Esophagus muscularis mucosa (tissue), 4 donors: ENCODE measurements at regions not wholly inside any gene's neighbourhood (a gene's known extent, or its start where the extent isn't known, plus 50 kb on each side); places are given as distances from the start of the nearest gene placed in this dataset.

Source experiments
- DNase-seq: peaks from one replicate; pipeline ENCODE4 v3.0.0-alpha.2; 2017; ENCODE audit errors: extremely low spot score
- H3K27ac ChIP-seq, 4 donors: fragments of 200-600 bp; sonication (generic); replicated peaks in 1 of 4; 1 replicate in 3 of 4; 2 replicates in 1 of 4; pipeline ENCODE4 v1.5.1; 2016 to 2019; ENCODE audit warnings: mild to moderate bottlenecking in 1 of 4
- H3K27me3 ChIP-seq, 4 donors: fragments of 200-600 bp; sonication (generic); one replicate each; pipeline versions ENCODE4 v1.5.1 to v1.6.0; 2016 to 2019
- H3K36me3 ChIP-seq, 4 donors: fragments of 200-600 bp; sonication (generic); one replicate each; pipeline ENCODE4 v1.5.1; 2016 to 2019
- H3K4me1 ChIP-seq, 4 donors: fragments of 200-600 bp; sonication (generic); one replicate each; pipeline ENCODE4 v1.5.1; 2016 to 2019
- H3K4me3 ChIP-seq, 4 donors: fragments of 200-600 bp; sonication (generic); 1 replicate in 2 of 4; 2 replicates in 2 of 4; pipeline ENCODE4 v1.5.1; 2016 to 2019; ENCODE audit warnings: mild to moderate bottlenecking in 4 of 4, moderate library complexity in 1 of 4
- H3K9me3 ChIP-seq, 4 donors: fragments of 200-600 bp; sonication (generic); 1 replicate in 3 of 4; 2 replicates in 1 of 4; pipeline ENCODE4 v1.5.1; 2016 to 2019
- EP300 ChIP-seq: sonication (generic); formaldehyde crosslinking; IDR thresholded peaks from one replicate; pipeline ENCODE4 v1.6.1; 2017; ENCODE audit warnings: antibody characterized with exemption
- POLR2A ChIP-seq: fragments of 450-650 bp; IDR thresholded peaks from one replicate; pipeline ENCODE4 v1.6.1; 2017; ENCODE audit warnings: antibody characterized with exemption, moderate library complexity, mild to moderate bottlenecking, low read depth
- POLR2AphosphoS5 ChIP-seq, 2 donors: sonication (generic); formaldehyde crosslinking; IDR thresholded peaks; one replicate each; pipeline ENCODE4 v1.6.1; 2017; ENCODE audit warnings: antibody characterized with exemption in 2 of 2
- WGBS: methylation state at CpG from one replicate; pipeline ENCODE4 v1.1.5; 2018; 5-methylcytosine and 5-hydroxymethylcytosine counted together
- intact Hi-C: fragments of 100-400 bp; cut with DNase I; formaldehyde crosslinking; loops from one replicate; pipeline ENCODE4 v1.15.1; 2023
- TF ChIP-seq, protein P1 (sequence below), 3 experiments: fragments of 200-600 bp in 2 of 3; fragments of 450-650 bp in 1 of 3; sonication (generic) in 2 of 3; IDR thresholded peaks; one replicate each; pipeline ENCODE4 v1.5.1; 2017 to 2019; ENCODE audit warnings: antibody characterized with exemption in 3 of 3, mild to moderate bottlenecking in 2 of 3, moderate library complexity in 1 of 3

DNA sequence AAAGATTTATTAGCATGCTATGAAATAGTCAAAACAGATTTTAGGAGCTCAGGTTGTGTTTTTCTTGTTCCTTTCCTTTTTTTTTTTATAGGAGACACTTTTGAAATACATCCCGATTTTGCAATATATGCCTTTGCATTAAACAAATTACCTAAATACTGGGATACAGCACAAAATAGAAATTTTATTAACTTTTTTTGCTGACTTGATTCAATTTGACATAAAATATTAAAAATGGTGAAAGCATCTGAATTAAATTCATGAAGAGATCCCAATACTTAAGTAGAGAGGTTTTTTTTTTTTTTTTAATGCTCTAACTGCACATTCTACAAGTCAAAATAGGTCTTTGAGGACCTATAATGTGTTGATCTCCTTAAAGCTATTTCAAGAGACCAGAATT, 939.5 kb upstream of the CHAC2 start:
- 91% methylated on average over 1 of the region's 1 CpG for WGBS
- Histone ChIP-seq H3K9me3 (no peaks in the 10 kb centered on the region), H3K27ac (no peak overlapping the region), H3K36me3 (no peaks in the 10 kb centered on the region), H3K4me3 (no peak overlapping the region), H3K27me3 (no peaks in the 10 kb centered on the region), H3K4me1 (no peaks in the 10 kb centered on the region)
- TF ChIP-seq EP300 (no peak), POLR2A (no peak), POLR2AphosphoS5 (IDR thresholded peaks at IDR 0.05) (no peak)
- TF ChIP-seq, protein P1, sequence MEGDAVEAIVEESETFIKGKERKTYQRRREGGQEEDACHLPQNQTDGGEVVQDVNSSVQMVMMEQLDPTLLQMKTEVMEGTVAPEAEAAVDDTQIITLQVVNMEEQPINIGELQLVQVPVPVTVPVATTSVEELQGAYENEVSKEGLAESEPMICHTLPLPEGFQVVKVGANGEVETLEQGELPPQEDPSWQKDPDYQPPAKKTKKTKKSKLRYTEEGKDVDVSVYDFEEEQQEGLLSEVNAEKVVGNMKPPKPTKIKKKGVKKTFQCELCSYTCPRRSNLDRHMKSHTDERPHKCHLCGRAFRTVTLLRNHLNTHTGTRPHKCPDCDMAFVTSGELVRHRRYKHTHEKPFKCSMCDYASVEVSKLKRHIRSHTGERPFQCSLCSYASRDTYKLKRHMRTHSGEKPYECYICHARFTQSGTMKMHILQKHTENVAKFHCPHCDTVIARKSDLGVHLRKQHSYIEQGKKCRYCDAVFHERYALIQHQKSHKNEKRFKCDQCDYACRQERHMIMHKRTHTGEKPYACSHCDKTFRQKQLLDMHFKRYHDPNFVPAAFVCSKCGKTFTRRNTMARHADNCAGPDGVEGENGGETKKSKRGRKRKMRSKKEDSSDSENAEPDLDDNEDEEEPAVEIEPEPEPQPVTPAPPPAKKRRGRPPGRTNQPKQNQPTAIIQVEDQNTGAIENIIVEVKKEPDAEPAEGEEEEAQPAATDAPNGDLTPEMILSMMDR (IDR thresholded peaks at IDR 0.05): no peak
- no peak for DNase-seq
- intact Hi-C loops: no loop called here

DNA sequence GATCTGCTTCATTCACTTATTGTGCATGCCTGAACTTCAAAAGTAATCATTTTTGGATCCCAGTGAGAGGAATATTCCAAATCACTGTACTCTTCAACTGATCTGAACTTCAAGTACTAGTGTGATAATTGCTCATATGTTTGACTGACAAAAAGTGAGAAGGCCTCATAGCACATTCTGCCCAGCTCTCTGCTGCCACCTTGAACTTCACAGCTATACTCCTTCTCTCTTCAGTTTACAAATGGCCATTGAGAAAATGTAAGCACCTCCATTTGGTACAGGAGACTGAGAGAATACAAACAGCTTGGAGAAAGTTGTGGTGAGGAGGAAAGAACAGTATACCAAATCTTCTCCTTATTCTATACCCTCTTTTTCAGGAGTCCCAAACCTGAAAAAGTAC, 946.0 kb upstream of the CHAC2 start:
- intact Hi-C loops: no loop called here
- no peaks in the 10 kb centered on the region for H3K27me3 ChIP-seq
- H3K9me3 ChIP-seq: no peaks in the 10 kb centered on the region
- no peak overlapping the region for H3K27ac ChIP-seq
- TF ChIP-seq, protein P1 (IDR thresholded peaks at IDR 0.05): no peak
- no peak for TF ChIP-seq POLR2A
- no peak for TF ChIP-seq POLR2AphosphoS5 (IDR thresholded peaks at IDR 0.05)
- no peak for DNase-seq
- H3K4me1 ChIP-seq: no peaks in the 10 kb centered on the region
- H3K4me3 ChIP-seq: no peak overlapping the region
- no peaks in the 10 kb centered on the region for H3K36me3 ChIP-seq

DNA sequence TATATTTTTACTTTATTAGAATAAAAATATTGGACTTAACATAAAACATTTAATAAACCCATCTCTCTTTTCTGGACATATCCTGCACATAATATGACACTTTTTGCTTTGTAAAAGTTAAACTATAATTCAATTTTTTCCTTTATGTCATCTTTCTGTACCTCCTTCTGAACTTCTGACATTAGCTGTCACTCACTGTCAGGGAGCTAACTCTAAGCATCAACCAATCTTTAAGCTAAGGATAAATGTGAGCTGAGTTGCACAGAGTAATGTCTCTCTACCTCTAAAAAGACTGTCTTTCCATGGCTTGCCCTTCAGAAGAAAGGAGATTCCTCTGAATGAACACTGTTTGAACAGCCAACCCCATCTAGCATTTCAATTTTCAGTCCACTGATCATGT, 948.6 kb upstream of the CHAC2 start:
- no peaks in the 10 kb centered on the region for H3K27me3 ChIP-seq
- TF ChIP-seq POLR2AphosphoS5 (IDR thresholded peaks at IDR 0.05) (no peak), EP300 (no peak), POLR2A (no peak)
- TF ChIP-seq, protein P1 (IDR thresholded peaks at IDR 0.05): no peak
- no peak overlapping the region for H3K4me3 ChIP-seq
- H3K36me3 ChIP-seq: no peaks in the 10 kb centered on the region
- H3K9me3 ChIP-seq: no peaks in the 10 kb centered on the region
- H3K27ac ChIP-seq: no peak overlapping the region
- no peak for DNase-seq
- intact Hi-C loops: no loop called here
- H3K4me1 ChIP-seq: no peaks in the 10 kb centered on the region

DNA sequence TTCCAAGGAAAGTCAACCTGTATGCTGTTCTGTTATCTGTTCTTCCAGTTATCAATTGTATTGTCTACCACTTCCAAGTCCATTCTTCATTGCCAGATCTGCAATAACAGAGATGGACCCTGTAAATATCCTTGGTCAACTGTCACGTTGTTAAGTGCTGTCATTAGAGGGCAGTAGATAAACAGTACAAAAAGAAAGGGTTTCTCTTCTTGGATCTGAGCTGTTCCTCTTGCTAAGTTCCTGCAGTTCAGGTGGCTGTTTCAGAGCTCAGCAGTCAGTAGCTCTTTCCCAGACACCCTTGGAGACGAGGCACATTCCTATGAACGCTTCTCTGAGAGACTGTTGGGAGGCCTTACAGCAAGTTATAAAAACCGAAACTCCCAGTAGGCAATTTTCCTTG, 957.1 kb upstream of the CHAC2 start:
- no peaks in the 10 kb centered on the region for H3K27me3 ChIP-seq
- no peaks in the 10 kb centered on the region for H3K36me3 ChIP-seq
- no peak overlapping the region for H3K27ac ChIP-seq
- DNase-seq: no peak
- WGBS: 21% methylated on average over 4 of the region's 4 CpGs
- H3K4me3 ChIP-seq: peak overlapping the region in 1 of 4 donors; percentile 16
- H3K4me1 ChIP-seq: peaks cover 0 to 10% (median 5%) of the 10 kb centered on the region in 4 donors
- H3K9me3 ChIP-seq: no peaks in the 10 kb centered on the region
- TF ChIP-seq, protein P1 (IDR thresholded peaks at IDR 0.05): peak; percentile 9 to 23 (median 12)
- TF ChIP-seq POLR2AphosphoS5 (IDR thresholded peaks at IDR 0.05): no peak
- intact Hi-C loops: no loop called here

DNA sequence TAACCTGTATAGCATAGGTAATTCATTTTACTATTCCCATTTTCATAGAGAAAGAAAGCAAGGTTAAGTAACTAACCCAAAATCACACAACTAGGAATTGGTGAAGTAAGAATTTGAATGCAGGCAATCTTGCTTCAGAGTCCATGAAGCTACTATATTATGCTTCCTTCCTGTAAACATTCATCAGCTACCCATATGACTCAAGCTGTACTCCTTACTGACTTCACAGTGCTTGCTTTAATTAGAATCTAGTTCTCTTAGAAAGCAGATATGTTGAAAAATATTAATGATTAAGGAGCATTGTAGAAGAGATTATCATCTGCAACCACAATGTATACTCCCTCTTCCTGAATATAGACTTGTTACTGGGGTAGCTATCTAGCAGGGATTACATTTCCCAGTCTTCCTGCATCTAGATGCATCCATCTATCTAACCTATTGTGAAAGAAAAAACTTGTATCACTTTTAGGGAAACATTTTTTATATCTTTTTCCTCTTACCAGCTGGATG, 961.6 kb upstream of the CHAC2 start:
- H3K36me3 ChIP-seq: no peaks in the 10 kb centered on the region
- peaks cover 0 to 10% (median 5%) of the 10 kb centered on the region in 4 donors for H3K4me1 ChIP-seq
- no peak for DNase-seq
- intact Hi-C loops: no loop called here
- no peak overlapping the region for H3K27ac ChIP-seq
- H3K4me3 ChIP-seq: no peak overlapping the region
- H3K9me3 ChIP-seq: peaks cover 0 to 9% (median 0%) of the 10 kb centered on the region in 4 donors
- no peaks in the 10 kb centered on the region for H3K27me3 ChIP-seq
- no peak for TF ChIP-seq EP300
- TF ChIP-seq, protein P1 (IDR thresholded peaks at IDR 0.05): no peak
- TF ChIP-seq POLR2A: no peak
- TF ChIP-seq POLR2AphosphoS5 (IDR thresholded peaks at IDR 0.05): no peak
